ENCODE measurements at regions not wholly inside any gene's neighbourhood (a gene's known extent, or its start where the extent isn't known, plus 50 kb on each side); places are given as distances from the start of the nearest gene placed in this dataset.
"Not testable (repeated sequence)": the region's sequence is repeated elsewhere in the genome, so short reads cannot be mapped to it uniquely, and the experiment has no call there.

- 94 to 95% methylated on average over 19 of the region's 19 CpGs for WGBS, 2 donors
- no peak for ATAC-seq (ENCODE audit: insufficient read depth, low FRiP score)
- no peaks in the 10 kb centered on the region for H3K4me1 ChIP-seq (ENCODE audit: control insufficient read depth in 5 of 5, insufficient read depth in 5 of 5, low read length in 5 of 5)
- no peak overlapping the region for H3K4me3 ChIP-seq
- no peaks in the 10 kb centered on the region for H3K27me3 ChIP-seq (ENCODE audit: control insufficient read depth in 3 of 3, insufficient read depth in 3 of 3, low read length in 2 of 3)
- DNase-seq, result no peak
- H3K9ac ChIP-seq (ENCODE audit: insufficient read depth in 1 of 2, low read length in 2 of 2), result no peak overlapping the region
- TF ChIP-seq CTCF (IDR thresholded peaks at IDR 0.05; ENCODE audit: control extremely low read depth, extremely low read depth), result no peak
- no peaks in the 10 kb centered on the region for H3K36me3 ChIP-seq (ENCODE audit: control insufficient read depth in 4 of 4, insufficient read depth in 4 of 4, low read length in 4 of 4)
- H3K9me3 ChIP-seq (ENCODE audit: control insufficient read depth in 4 of 4, insufficient read depth in 3 of 4, low read length in 3 of 4), result peaks cover 0 to 4% (median 0%) of the 10 kb centered on the region in 4 donors
- H3K27ac ChIP-seq (ENCODE audit: low read depth in 1 of 2, low read length in 1 of 2), result no peak overlapping the region
Observed at GRCh38 chr12:74171478-74171909, 366.1 kb upstream of the ATXN7L3B start.

- H3K9me3 ChIP-seq (ENCODE audit: control insufficient read depth in 4 of 4, insufficient read depth in 3 of 4, low read length in 3 of 4); ATAC-seq (ENCODE audit: insufficient read depth, low FRiP score); H3K27me3 ChIP-seq (ENCODE audit: control insufficient read depth in 3 of 3, insufficient read depth in 3 of 3, low read length in 2 of 3); H3K4me3 ChIP-seq; H3K27ac ChIP-seq (ENCODE audit: low read depth in 1 of 2, low read length in 1 of 2); H3K36me3 ChIP-seq (ENCODE audit: control insufficient read depth in 4 of 4, insufficient read depth in 4 of 4, low read length in 4 of 4); H3K4me1 ChIP-seq (ENCODE audit: control insufficient read depth in 5 of 5, insufficient read depth in 5 of 5, low read length in 5 of 5); H3K9ac ChIP-seq (ENCODE audit: insufficient read depth in 1 of 2, low read length in 2 of 2); DNase-seq: not testable (repeated sequence)
- 77 to 82% methylated on average over 4 of the region's 4 CpGs for WGBS, 2 donors
Observed at GRCh38 chr12:74174961-74175360, 362.7 kb upstream of the ATXN7L3B start.

- H3K9me3 ChIP-seq (ENCODE audit: control insufficient read depth in 4 of 4, insufficient read depth in 3 of 4, low read length in 3 of 4), result peaks cover 0 to 5% (median 0%) of the 10 kb centered on the region in 4 donors
- no peak for TF ChIP-seq CTCF (IDR thresholded peaks at IDR 0.05; ENCODE audit: control extremely low read depth, extremely low read depth)
- H3K9ac ChIP-seq (ENCODE audit: insufficient read depth in 1 of 2, low read length in 2 of 2), result no peak overlapping the region
- H3K27me3 ChIP-seq (ENCODE audit: control insufficient read depth in 3 of 3, insufficient read depth in 3 of 3, low read length in 2 of 3), result no peaks in the 10 kb centered on the region
- no peak overlapping the region for H3K27ac ChIP-seq (ENCODE audit: low read depth in 1 of 2, low read length in 1 of 2)
- WGBS, 2 donors, result 61 to 68% methylated on average over 2 of the region's 2 CpGs
- no peaks in the 10 kb centered on the region for H3K4me1 ChIP-seq (ENCODE audit: control insufficient read depth in 5 of 5, insufficient read depth in 5 of 5, low read length in 5 of 5)
- ATAC-seq (ENCODE audit: insufficient read depth, low FRiP score) (no peak), DNase-seq (no peak)
- H3K4me3 ChIP-seq, result no peak overlapping the region
- H3K36me3 ChIP-seq (ENCODE audit: control insufficient read depth in 4 of 4, insufficient read depth in 4 of 4, low read length in 4 of 4), result no peaks in the 10 kb centered on the region
Observed at GRCh38 chr12:74185360-74185759, 352.3 kb upstream of the ATXN7L3B start.

GRCh38 chr12:74193191-74193590 lies 344.4 kb upstream of the ATXN7L3B start:
- Histone ChIP-seq H3K9me3 (ENCODE audit: control insufficient read depth in 4 of 4, insufficient read depth in 3 of 4, low read length in 3 of 4) (no peaks in the 10 kb centered on the region), H3K27ac (ENCODE audit: low read depth in 1 of 2, low read length in 1 of 2) (no peak overlapping the region), H3K4me1 (ENCODE audit: control insufficient read depth in 5 of 5, insufficient read depth in 5 of 5, low read length in 5 of 5) (no peaks in the 10 kb centered on the region), H3K36me3 (ENCODE audit: control insufficient read depth in 4 of 4, insufficient read depth in 4 of 4, low read length in 4 of 4) (no peaks in the 10 kb centered on the region), H3K27me3 (ENCODE audit: control insufficient read depth in 3 of 3, insufficient read depth in 3 of 3, low read length in 2 of 3) (no peaks in the 10 kb centered on the region), H3K4me3 (no peak overlapping the region), H3K9ac (ENCODE audit: insufficient read depth in 1 of 2, low read length in 2 of 2) (no peak overlapping the region)
- 87 to 94% methylated on average over 2 of the region's 2 CpGs for WGBS, 2 donors
- TF ChIP-seq CTCF (IDR thresholded peaks at IDR 0.05; ENCODE audit: control extremely low read depth, extremely low read depth), result no peak
- DNase-seq (no peak), ATAC-seq (ENCODE audit: insufficient read depth, low FRiP score) (no peak)
